ENCODE measurements at regions not wholly inside any gene's neighbourhood (a gene's known extent, or its start where the extent isn't known, plus 50 kb on each side); places are given as distances from the start of the nearest gene placed in this dataset.

GRCh38 chr2:217063238-217063755 is 203.4 kb upstream of the TNP1 start:
- no peak for TF ChIP-seq POLR2A (IDR thresholded peaks at IDR 0.05)
- TF ChIP-seq CTCF (IDR thresholded peaks at IDR 0.05), result no peak
- no peak for TF ChIP-seq EP300 (IDR thresholded peaks at IDR 0.05)
